CD4-positive, alpha-beta memory T cell (primary cell): ENCODE measurements at regions not wholly inside any gene's neighbourhood (a gene's known extent, or its start where the extent isn't known, plus 50 kb on each side); places are given as distances from the start of the nearest gene placed in this dataset.
A peak's percentile ranks its signal among the peaks of the same experiment; 100 is the strongest.

Experiments
- CTCF ChIA-PET: fragments of 350-600 bp; sonication (Branson Sonifier 250); formaldehyde crosslinking; loops from one replicate; lab custom pipeline; 2021; ENCODE audit warnings: inconsistent platforms; ENCODE audit not compliant: partially characterized antibody; lab: Charles Lee
- POLR2A ChIA-PET: fragments of 350-600 bp; sonication (Branson Sonifier 250); formaldehyde crosslinking; loops from one replicate; lab custom pipeline; 2021; ENCODE audit not compliant: partially characterized antibody; lab: Charles Lee
- DNase-seq, 5 donors: peaks; one replicate each; pipeline versions ENCODE4 v3.0.0 to v3.0.0-alpha.2; 2020 to 2022; ENCODE audit warnings: mixed read lengths in 1 of 5
- H3K27ac ChIP-seq: one replicate; pipeline ENCODE4 v1.7.0; 2013; ENCODE audit warnings: low read depth, low read length
- H3K27me3 ChIP-seq: 2 replicates; pipeline ENCODE4 v1.7.0; 2013; ENCODE audit warnings: mild to moderate bottlenecking, low read length, moderate library complexity; ENCODE audit not compliant: insufficient read depth
- H3K36me3 ChIP-seq: 2 replicates; pipeline ENCODE4 v1.7.0; 2013; ENCODE audit warnings: mild to moderate bottlenecking, low read length, moderate library complexity; ENCODE audit not compliant: insufficient read depth
- H3K4me1 ChIP-seq: 2 replicates; pipeline ENCODE4 v1.7.0; 2013; ENCODE audit warnings: mild to moderate bottlenecking, low read length, moderate library complexity; ENCODE audit not compliant: insufficient read depth
- H3K4me3 ChIP-seq, 2 donors: one replicate each; pipeline ENCODE4 v1.7.0; 2013; ENCODE audit warnings: low read length in 2 of 2, mild to moderate bottlenecking in 1 of 2
- H3K9me3 ChIP-seq, 2 donors: one replicate each; pipeline ENCODE4 v1.7.0; 2013; ENCODE audit warnings: low read length in 2 of 2, control low read depth in 1 of 2; ENCODE audit not compliant: control insufficient read depth in 1 of 2
- H3K27ac Mint-ChIP-seq, 7 donors: one replicate each; pipeline ENCODE4 v1.8.0; 2020 to 2021; ENCODE audit warnings: mixed read lengths in 7 of 7, mild to moderate bottlenecking in 6 of 7, inconsistent platforms in 3 of 7, moderate library complexity in 3 of 7
- H3K27me3 Mint-ChIP-seq, 2 donors: one replicate each; pipeline ENCODE4 v1.8.0; 2020 to 2021; ENCODE audit warnings: mixed read lengths in 2 of 2
- H3K36me3 Mint-ChIP-seq, 2 donors: one replicate each; pipeline ENCODE4 v1.8.0; 2020 to 2021; ENCODE audit warnings: mixed read lengths in 2 of 2, inconsistent platforms in 1 of 2, mild to moderate bottlenecking in 1 of 2
- H3K4me1 Mint-ChIP-seq, 4 donors: one replicate each; pipeline ENCODE4 v1.8.0; 2020 to 2021; ENCODE audit warnings: mixed read lengths in 4 of 4, mild to moderate bottlenecking in 1 of 4
- H3K4me3 Mint-ChIP-seq, 8 donors: one replicate each; pipeline ENCODE4 v1.8.0; 2020 to 2021; ENCODE audit warnings: mixed read lengths in 8 of 8, mild to moderate bottlenecking in 7 of 8, moderate library complexity in 6 of 8, inconsistent platforms in 3 of 8
- H3K9me3 Mint-ChIP-seq, 8 donors: one replicate each; pipeline ENCODE4 v1.8.0; 2020 to 2021; ENCODE audit warnings: mixed read lengths in 8 of 8, mild to moderate bottlenecking in 5 of 8, inconsistent platforms in 3 of 8, moderate library complexity in 1 of 8
- intact Hi-C: fragments of 100-400 bp; cut with micrococcal nuclease; formaldehyde crosslinking; loops from one replicate; pipeline ENCODE4 v1.15.1; 2023

DNA sequence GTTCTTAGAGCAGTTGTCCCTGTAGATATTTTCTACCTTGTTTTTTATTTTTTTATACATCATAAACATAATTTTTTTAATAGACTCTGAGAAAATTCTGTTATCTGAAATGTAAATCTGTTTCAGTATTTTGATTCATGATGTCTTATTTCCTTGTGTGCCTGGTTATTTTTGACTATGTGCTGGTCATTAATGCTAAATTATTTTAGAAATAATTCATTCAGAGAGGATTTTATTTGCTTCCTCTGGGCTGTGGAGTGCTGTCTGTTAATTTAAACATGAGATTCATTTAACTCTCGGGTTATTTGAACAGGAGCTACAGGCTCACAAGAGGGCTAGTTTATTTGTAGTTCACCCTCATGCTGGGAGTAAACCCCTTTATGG is 124.3 kb upstream of the PITX1 start:
- CTCF ChIA-PET: no interaction called here
- intact Hi-C loops: no loop called here
- no peaks in the 10 kb centered on the region for H3K4me1 Mint-ChIP-seq
- no peaks in the 10 kb centered on the region for H3K36me3 ChIP-seq
- H3K27me3 ChIP-seq: no peaks in the 10 kb centered on the region
- no peaks in the 10 kb centered on the region for H3K9me3 ChIP-seq
- H3K27ac Mint-ChIP-seq: peak overlapping the region in 1 of 7 donors; percentile 23
- DNase-seq: no peak
- peaks cover 2 to 46% (median 29%) of the 10 kb centered on the region in 8 donors for H3K9me3 Mint-ChIP-seq
- no peaks in the 10 kb centered on the region for H3K36me3 Mint-ChIP-seq
- no peak overlapping the region for H3K4me3 ChIP-seq
- H3K4me3 Mint-ChIP-seq: no peak overlapping the region
- POLR2A ChIA-PET: no interaction called here
- no peaks in the 10 kb centered on the region for H3K4me1 ChIP-seq
- H3K27me3 Mint-ChIP-seq: peaks cover 3 to 14% of the 10 kb centered on the region in 2 donors
- no peak overlapping the region for H3K27ac ChIP-seq

DNA sequence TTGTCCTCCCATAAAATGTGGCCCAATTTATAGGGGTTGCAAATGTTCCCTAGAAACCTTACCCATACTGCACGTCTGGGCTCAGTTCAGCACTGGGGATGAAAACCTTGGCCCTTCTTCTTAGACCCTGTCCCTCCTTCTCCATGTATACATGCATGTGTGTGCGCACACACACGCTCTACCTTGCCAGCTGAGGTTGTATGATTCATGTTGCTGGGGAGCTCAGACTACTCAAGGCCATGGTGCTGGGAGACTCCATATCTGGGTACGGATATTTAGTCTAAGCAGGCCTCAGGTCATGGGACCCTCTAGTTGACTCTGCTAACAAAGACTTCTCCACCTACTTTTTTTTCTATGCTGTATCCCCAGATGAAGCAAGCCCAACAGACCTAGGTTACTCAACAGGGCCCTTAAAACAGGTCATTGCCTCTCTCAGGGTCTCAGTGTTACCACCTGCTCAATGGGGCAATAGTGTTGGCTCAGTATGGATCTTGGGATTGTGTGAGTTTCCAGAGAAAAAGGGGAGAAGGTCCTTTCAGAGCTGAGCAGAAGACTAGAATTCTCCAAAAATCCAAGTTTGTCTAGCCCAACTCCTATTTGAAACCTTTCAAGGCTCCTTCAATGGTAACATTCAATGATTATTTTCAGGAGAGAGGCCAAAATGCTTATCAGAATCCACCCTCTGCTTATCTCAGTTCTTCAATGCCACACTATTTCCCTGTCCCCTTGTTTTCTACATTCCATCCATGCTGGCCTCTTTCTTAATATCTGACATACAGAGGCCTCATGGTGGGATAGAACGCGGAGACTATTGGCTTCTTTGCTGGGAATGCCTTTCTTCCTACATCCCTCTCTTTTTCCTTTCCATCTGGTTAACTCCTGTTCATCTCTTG is 123.6 kb upstream of the PITX1 start:
- no peak for DNase-seq
- no peaks in the 10 kb centered on the region for H3K4me1 Mint-ChIP-seq
- peaks cover 3 to 14% of the 10 kb centered on the region in 2 donors for H3K27me3 Mint-ChIP-seq
- H3K4me3 Mint-ChIP-seq: no peak overlapping the region
- Histone ChIP-seq H3K27me3 (no peaks in the 10 kb centered on the region), H3K36me3 (no peaks in the 10 kb centered on the region), H3K4me3 (no peak overlapping the region), H3K4me1 (no peaks in the 10 kb centered on the region), H3K9me3 (no peaks in the 10 kb centered on the region), H3K27ac (no peak overlapping the region)
- POLR2A ChIA-PET: no interaction called here
- peak overlapping the region in 2 of 7 donors; percentile 23 to 29 for H3K27ac Mint-ChIP-seq
- H3K36me3 Mint-ChIP-seq: no peaks in the 10 kb centered on the region
- CTCF ChIA-PET: no interaction called here
- intact Hi-C loops: no loop called here
- H3K9me3 Mint-ChIP-seq: peaks cover 2 to 44% (median 29%) of the 10 kb centered on the region in 8 donors

DNA sequence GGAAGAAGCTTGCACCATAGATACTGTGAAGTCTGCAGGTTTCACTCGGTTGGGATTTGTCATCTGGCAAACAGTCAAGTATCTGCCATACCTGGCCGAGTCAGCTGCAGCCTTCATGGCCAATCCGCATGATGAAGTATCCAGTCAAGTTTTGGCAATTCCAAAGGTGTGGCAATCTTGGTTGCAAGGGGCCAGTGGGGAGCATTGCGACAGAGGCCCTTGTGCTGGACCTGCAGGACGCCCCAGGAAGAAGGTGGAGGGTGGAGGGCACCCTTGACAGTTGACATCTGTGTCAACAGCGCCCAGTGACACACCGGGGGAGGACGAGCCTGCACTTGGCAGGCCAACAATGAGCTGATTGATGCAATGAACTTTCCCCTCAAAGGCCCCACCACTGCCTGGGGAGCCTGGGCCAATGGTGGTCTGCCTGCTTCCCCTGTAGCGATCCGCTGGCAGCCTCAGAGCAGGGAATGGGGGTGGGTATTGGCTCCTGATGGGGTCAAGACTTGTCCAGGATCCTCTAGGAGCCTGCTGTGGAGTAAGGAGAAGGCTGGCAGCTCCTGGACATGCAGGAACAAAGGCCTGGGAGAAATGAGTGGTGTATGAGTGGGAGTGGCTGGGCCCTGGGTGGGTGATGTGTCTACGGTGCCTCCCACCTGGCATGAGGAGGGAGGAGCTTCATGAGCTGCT is 122.8 kb upstream of the PITX1 start:
- H3K9me3 Mint-ChIP-seq: peaks cover 2 to 44% (median 29%) of the 10 kb centered on the region in 8 donors
- H3K4me1 ChIP-seq: no peaks in the 10 kb centered on the region
- no peaks in the 10 kb centered on the region for H3K9me3 ChIP-seq
- DNase-seq: no peak
- no peaks in the 10 kb centered on the region for H3K36me3 ChIP-seq
- H3K27me3 Mint-ChIP-seq: peaks cover 3 to 14% of the 10 kb centered on the region in 2 donors
- no peaks in the 10 kb centered on the region for H3K27me3 ChIP-seq
- no peak overlapping the region for H3K27ac Mint-ChIP-seq
- no peak overlapping the region for H3K4me3 Mint-ChIP-seq
- CTCF ChIA-PET: no interaction called here
- no peaks in the 10 kb centered on the region for H3K4me1 Mint-ChIP-seq
- H3K36me3 Mint-ChIP-seq: no peaks in the 10 kb centered on the region
- POLR2A ChIA-PET: no interaction called here
- H3K4me3 ChIP-seq: no peak overlapping the region
- H3K27ac ChIP-seq: no peak overlapping the region
- intact Hi-C loops: no loop called here

DNA sequence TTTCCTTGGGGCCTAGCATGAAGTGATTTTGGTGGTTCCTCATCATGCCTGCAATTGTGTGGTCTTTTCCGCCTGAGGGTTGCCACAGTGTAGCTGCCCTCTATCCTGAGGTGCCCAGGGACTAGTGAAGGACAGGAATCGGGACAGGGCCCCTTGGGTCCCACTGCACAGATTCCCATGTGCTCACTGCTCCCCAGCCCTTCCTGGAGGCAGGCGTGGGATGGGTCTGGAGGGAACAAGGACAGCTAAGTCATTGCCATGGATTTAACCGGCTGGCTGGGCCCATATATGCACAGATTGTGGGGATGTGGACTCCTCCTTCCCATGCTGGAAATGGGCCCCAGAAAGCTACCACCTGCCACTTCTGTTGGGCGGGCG is 122.3 kb upstream of the PITX1 start:
- H3K4me3 Mint-ChIP-seq: no peak overlapping the region
- CTCF ChIA-PET: no interaction called here
- no peaks in the 10 kb centered on the region for H3K27me3 ChIP-seq
- no peak overlapping the region for H3K4me3 ChIP-seq
- H3K36me3 ChIP-seq: no peaks in the 10 kb centered on the region
- intact Hi-C loops: no loop called here
- H3K9me3 ChIP-seq: no peaks in the 10 kb centered on the region
- no peaks in the 10 kb centered on the region for H3K4me1 Mint-ChIP-seq
- POLR2A ChIA-PET: no interaction called here
- DNase-seq: no peak
- peaks cover 3 to 17% of the 10 kb centered on the region in 2 donors for H3K27me3 Mint-ChIP-seq
- no peak overlapping the region for H3K27ac Mint-ChIP-seq
- no peaks in the 10 kb centered on the region for H3K36me3 Mint-ChIP-seq
- H3K4me1 ChIP-seq: no peaks in the 10 kb centered on the region
- peaks cover 2 to 44% (median 29%) of the 10 kb centered on the region in 8 donors for H3K9me3 Mint-ChIP-seq
- no peak overlapping the region for H3K27ac ChIP-seq

DNA sequence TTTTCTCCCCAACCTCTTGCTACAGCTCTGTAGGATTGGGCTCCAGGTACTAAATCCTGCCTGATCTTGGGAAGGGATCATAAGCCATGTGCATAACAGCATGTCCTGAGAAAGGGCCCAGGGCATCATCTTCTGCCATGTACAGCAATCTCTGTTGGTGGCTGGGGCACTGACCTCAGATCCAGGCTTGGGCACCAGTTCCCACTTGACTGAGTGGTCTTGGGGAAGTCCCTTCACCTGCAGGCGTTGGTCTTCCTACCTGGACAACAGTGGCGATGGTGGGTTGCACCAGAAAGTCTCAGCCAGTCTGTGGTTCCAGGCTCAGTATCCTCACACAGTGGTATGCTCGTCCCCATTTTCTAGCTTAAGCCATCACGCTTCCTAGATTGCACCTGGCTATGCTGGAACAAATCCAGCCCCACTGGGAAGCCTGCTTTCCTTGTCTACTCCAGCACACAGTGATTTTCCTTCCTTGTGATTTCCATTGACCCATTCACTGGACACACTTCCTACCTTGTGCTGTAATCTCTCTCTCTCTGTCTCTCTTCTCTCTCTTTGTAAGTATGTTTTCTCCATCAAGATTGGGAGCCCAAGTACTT is 121.7 kb upstream of the PITX1 start:
- Histone ChIP-seq H3K27ac (no peak overlapping the region), H3K27me3 (no peaks in the 10 kb centered on the region), H3K4me3 (no peak overlapping the region), H3K36me3 (no peaks in the 10 kb centered on the region), H3K9me3 (no peaks in the 10 kb centered on the region), H3K4me1 (no peaks in the 10 kb centered on the region)
- DNase-seq: no peak
- Mint-ChIP-seq H3K36me3 (no peaks in the 10 kb centered on the region), H3K27ac (no peak overlapping the region), H3K4me1 (no peaks in the 10 kb centered on the region), H3K4me3 (no peak overlapping the region), H3K27me3 (peaks cover 3 to 19% of the 10 kb centered on the region in 2 donors), H3K9me3 (peaks cover 2 to 38% (median 29%) of the 10 kb centered on the region in 8 donors)
- intact Hi-C loops: no loop called here
- POLR2A ChIA-PET: no interaction called here
- CTCF ChIA-PET: no interaction called here

DNA sequence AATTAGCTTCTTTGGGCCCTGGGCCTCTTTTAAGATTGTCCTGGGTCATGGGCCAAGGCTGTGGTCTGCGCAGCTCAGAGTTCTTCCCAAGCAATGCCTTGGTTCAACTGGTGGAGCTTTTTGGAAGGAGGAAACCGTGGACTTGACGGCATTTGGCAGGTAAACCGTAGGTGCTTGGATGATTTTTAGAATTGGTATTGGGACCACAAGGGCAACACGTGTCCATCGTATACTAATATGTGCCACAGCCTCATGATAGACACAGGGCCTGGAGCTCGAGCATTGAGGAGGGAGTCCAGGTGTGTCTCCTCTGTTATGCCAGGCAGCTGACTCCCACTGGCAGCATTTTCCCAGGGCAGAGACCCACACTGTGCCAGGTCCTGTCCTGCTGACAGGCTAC is 120.9 kb upstream of the PITX1 start:
- CTCF ChIA-PET: no interaction called here
- no peak overlapping the region for H3K27ac ChIP-seq
- Mint-ChIP-seq H3K27me3 (peaks cover 3 to 15% of the 10 kb centered on the region in 2 donors), H3K4me3 (no peak overlapping the region), H3K9me3 (peaks cover 2 to 31% (median 26%) of the 10 kb centered on the region in 8 donors), H3K4me1 (no peaks in the 10 kb centered on the region), H3K36me3 (no peaks in the 10 kb centered on the region), H3K27ac (no peak overlapping the region)
- POLR2A ChIA-PET: no interaction called here
- no peaks in the 10 kb centered on the region for H3K4me1 ChIP-seq
- no peak for DNase-seq
- intact Hi-C loops: no loop called here
- H3K36me3 ChIP-seq: no peaks in the 10 kb centered on the region
- no peak overlapping the region for H3K4me3 ChIP-seq
- no peaks in the 10 kb centered on the region for H3K27me3 ChIP-seq
- no peaks in the 10 kb centered on the region for H3K9me3 ChIP-seq

DNA sequence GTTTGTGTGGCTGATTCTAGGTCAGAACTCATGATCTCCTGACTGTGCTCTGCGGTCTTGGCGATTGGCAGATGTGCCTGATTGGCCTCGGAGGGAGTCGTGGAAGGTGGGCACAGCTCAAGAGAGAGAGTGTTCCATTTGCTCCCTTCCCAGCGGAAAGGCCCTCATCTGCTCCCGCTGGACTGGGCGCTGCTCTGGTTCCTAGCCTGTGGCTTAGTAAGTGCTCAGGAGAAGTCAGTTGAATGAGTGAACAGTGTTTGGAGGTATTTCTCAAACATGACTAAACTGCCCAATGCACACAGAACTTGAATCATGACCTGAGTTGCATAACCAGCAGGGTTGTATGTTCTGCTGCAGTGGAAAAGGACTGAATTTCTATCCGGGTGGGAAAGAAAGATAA is 120.2 kb upstream of the PITX1 start:
- no peak for DNase-seq
- intact Hi-C loops: no loop called here
- Histone ChIP-seq H3K9me3 (no peaks in the 10 kb centered on the region), H3K27ac (no peak overlapping the region), H3K4me3 (no peak overlapping the region), H3K27me3 (no peaks in the 10 kb centered on the region), H3K36me3 (no peaks in the 10 kb centered on the region), H3K4me1 (no peaks in the 10 kb centered on the region)
- POLR2A ChIA-PET: no interaction called here
- H3K4me3 Mint-ChIP-seq: no peak overlapping the region
- H3K4me1 Mint-ChIP-seq: no peaks in the 10 kb centered on the region
- peaks cover 2 to 15% of the 10 kb centered on the region in 2 donors for H3K27me3 Mint-ChIP-seq
- CTCF ChIA-PET: no interaction called here
- no peak overlapping the region for H3K27ac Mint-ChIP-seq
- H3K9me3 Mint-ChIP-seq: peaks cover 2 to 25% (median 19%) of the 10 kb centered on the region in 8 donors
- no peaks in the 10 kb centered on the region for H3K36me3 Mint-ChIP-seq
